CD8-positive, alpha-beta memory T cell (primary cell): ENCODE measurements at regions not wholly inside any gene's neighbourhood (a gene's known extent, or its start where the extent isn't known, plus 50 kb on each side); places are given as distances from the start of the nearest gene placed in this dataset.

Source experiments
- CTCF ChIA-PET: fragments of 350-600 bp; sonication (Branson Sonifier 250); formaldehyde crosslinking; loops from one replicate; lab custom pipeline; 2021; ENCODE audit warnings: antibody characterized with exemption; lab: Charles Lee
- POLR2A ChIA-PET: fragments of 350-600 bp; sonication (Branson Sonifier 250); formaldehyde crosslinking; loops from one replicate; lab custom pipeline; 2021; ENCODE audit warnings: antibody characterized with exemption; lab: Charles Lee
- DNase-seq, 5 donors: peaks; one replicate each; pipeline versions ENCODE4 v3.0.0 to v3.0.0-alpha.2; 2020 to 2022; ENCODE audit warnings: mixed read lengths in 1 of 5
- H3K27ac ChIP-seq: one replicate; pipeline ENCODE4 v1.7.0; 2013; ENCODE audit warnings: low read depth, mild to moderate bottlenecking, low read length, moderate library complexity
- H3K27me3 ChIP-seq: 2 replicates; pipeline ENCODE4 v1.7.0; 2013; ENCODE audit warnings: low read length, mild to moderate bottlenecking; ENCODE audit not compliant: insufficient read depth, poor library complexity, severe bottlenecking
- H3K36me3 ChIP-seq: 2 replicates; pipeline ENCODE4 v1.7.0; 2013; ENCODE audit warnings: mild to moderate bottlenecking, low read length, moderate library complexity; ENCODE audit not compliant: insufficient read depth
- H3K4me1 ChIP-seq: 2 replicates; pipeline ENCODE4 v1.7.0; 2013; ENCODE audit warnings: mild to moderate bottlenecking, low read length, moderate library complexity; ENCODE audit not compliant: insufficient read depth
- H3K4me3 ChIP-seq: 2 replicates; pipeline ENCODE4 v1.7.0; 2013; ENCODE audit warnings: mild to moderate bottlenecking, low read length
- H3K9me3 ChIP-seq: 2 replicates; pipeline ENCODE4 v1.7.0; 2013; ENCODE audit warnings: mild to moderate bottlenecking, low read length
- H3K27ac Mint-ChIP-seq, 8 donors: one replicate each; pipeline ENCODE4 v1.8.0; 2020 to 2021; ENCODE audit warnings: mixed read lengths in 8 of 8, mild to moderate bottlenecking in 6 of 8, inconsistent platforms in 3 of 8, moderate library complexity in 3 of 8
- H3K27me3 Mint-ChIP-seq, 2 donors: one replicate each; pipeline ENCODE4 v1.8.0; 2020 to 2021; ENCODE audit warnings: mixed read lengths in 2 of 2, mild to moderate bottlenecking in 1 of 2, moderate library complexity in 1 of 2
- H3K36me3 Mint-ChIP-seq, 3 donors: one replicate each; pipeline ENCODE4 v1.8.0; 2020 to 2021; ENCODE audit warnings: mixed read lengths in 3 of 3, inconsistent platforms in 1 of 3, mild to moderate bottlenecking in 1 of 3
- H3K4me1 Mint-ChIP-seq, 3 donors: one replicate each; pipeline ENCODE4 v1.8.0; 2020 to 2021; ENCODE audit warnings: mixed read lengths in 3 of 3, inconsistent platforms in 1 of 3, mild to moderate bottlenecking in 1 of 3
- H3K4me3 Mint-ChIP-seq, 7 donors: one replicate each; pipeline ENCODE4 v1.8.0; 2020 to 2021; ENCODE audit warnings: mixed read lengths in 7 of 7, mild to moderate bottlenecking in 6 of 7, moderate library complexity in 4 of 7, inconsistent platforms in 2 of 7
- H3K9me3 Mint-ChIP-seq, 5 donors: one replicate each; pipeline ENCODE4 v1.8.0; 2020 to 2022; ENCODE audit warnings: mixed read lengths in 5 of 5, mild to moderate bottlenecking in 3 of 5, moderate library complexity in 2 of 5, inconsistent platforms in 1 of 5

- Histone ChIP-seq H3K9me3 (no peaks in the 10 kb centered on the region), H3K4me3 (no peak overlapping the region), H3K27ac (no peak overlapping the region), H3K4me1 (no peaks in the 10 kb centered on the region), H3K27me3 (no peaks in the 10 kb centered on the region), H3K36me3 (no peaks in the 10 kb centered on the region)
- no peak for DNase-seq
- H3K36me3 Mint-ChIP-seq: no peaks in the 10 kb centered on the region
- CTCF ChIA-PET: no interaction called here
- H3K4me1 Mint-ChIP-seq: no peaks in the 10 kb centered on the region
- no peak overlapping the region for H3K4me3 Mint-ChIP-seq
- no peaks in the 10 kb centered on the region for H3K27me3 Mint-ChIP-seq
- POLR2A ChIA-PET: no interaction called here
- peaks cover 2 to 19% (median 4%) of the 10 kb centered on the region in 5 donors for H3K9me3 Mint-ChIP-seq
- no peak overlapping the region for H3K27ac Mint-ChIP-seq
Observed at GRCh38 chr6:74735304-74735703, 470.5 kb downstream of the COL12A1 start.

GRCh38 chr6:74734901-74735300 is 471.0 kb downstream of the COL12A1 start:
- ChIA-PET CTCF (no interaction called here), POLR2A (no interaction called here)
- H3K27me3 ChIP-seq: no peaks in the 10 kb centered on the region
- H3K4me1 ChIP-seq: no peaks in the 10 kb centered on the region
- H3K9me3 ChIP-seq: no peaks in the 10 kb centered on the region
- no peak for DNase-seq
- Mint-ChIP-seq H3K27ac (no peak overlapping the region), H3K27me3 (no peaks in the 10 kb centered on the region), H3K36me3 (no peaks in the 10 kb centered on the region), H3K9me3 (peaks cover 2 to 19% (median 5%) of the 10 kb centered on the region in 5 donors), H3K4me3 (no peak overlapping the region), H3K4me1 (no peaks in the 10 kb centered on the region)
- H3K27ac ChIP-seq: no peak overlapping the region
- no peak overlapping the region for H3K4me3 ChIP-seq
- no peaks in the 10 kb centered on the region for H3K36me3 ChIP-seq

GRCh38 chr6:74733830-74734620 is 471.8 kb downstream of the COL12A1 start:
- Mint-ChIP-seq H3K27ac (no peak overlapping the region), H3K9me3 (peaks cover 0 to 14% (median 5%) of the 10 kb centered on the region in 5 donors), H3K36me3 (no peaks in the 10 kb centered on the region), H3K4me1 (no peaks in the 10 kb centered on the region), H3K27me3 (no peaks in the 10 kb centered on the region), H3K4me3 (no peak overlapping the region)
- H3K27ac ChIP-seq: no peak overlapping the region
- no peaks in the 10 kb centered on the region for H3K4me1 ChIP-seq
- no peak for DNase-seq
- ChIA-PET CTCF (no interaction called here), POLR2A (no interaction called here)
- no peaks in the 10 kb centered on the region for H3K36me3 ChIP-seq
- H3K27me3 ChIP-seq: no peaks in the 10 kb centered on the region
- no peak overlapping the region for H3K4me3 ChIP-seq
- H3K9me3 ChIP-seq: no peaks in the 10 kb centered on the region

- Histone ChIP-seq H3K27ac (no peak overlapping the region), H3K9me3 (no peaks in the 10 kb centered on the region), H3K27me3 (no peaks in the 10 kb centered on the region), H3K4me1 (no peaks in the 10 kb centered on the region), H3K36me3 (no peaks in the 10 kb centered on the region), H3K4me3 (no peak overlapping the region)
- H3K27ac Mint-ChIP-seq: no peak overlapping the region
- no peaks in the 10 kb centered on the region for H3K27me3 Mint-ChIP-seq
- ChIA-PET POLR2A (no interaction called here), CTCF (no interaction called here)
- no peaks in the 10 kb centered on the region for H3K4me1 Mint-ChIP-seq
- H3K9me3 Mint-ChIP-seq: peaks cover 0 to 13% (median 5%) of the 10 kb centered on the region in 5 donors
- DNase-seq: no peak
- no peak overlapping the region for H3K4me3 Mint-ChIP-seq
- H3K36me3 Mint-ChIP-seq: no peaks in the 10 kb centered on the region
Observed at GRCh38 chr6:74731931-74732330, 473.9 kb downstream of the COL12A1 start.

GRCh38 chr6:74731204-74731603 is 474.6 kb downstream of the COL12A1 start:
- H3K9me3 Mint-ChIP-seq: peaks cover 2 to 10% (median 8%) of the 10 kb centered on the region in 5 donors
- H3K4me3 Mint-ChIP-seq: no peak overlapping the region
- Histone ChIP-seq H3K9me3 (no peaks in the 10 kb centered on the region), H3K4me3 (no peak overlapping the region), H3K36me3 (no peaks in the 10 kb centered on the region), H3K27ac (no peak overlapping the region), H3K27me3 (no peaks in the 10 kb centered on the region), H3K4me1 (no peaks in the 10 kb centered on the region)
- no peaks in the 10 kb centered on the region for H3K4me1 Mint-ChIP-seq
- DNase-seq: no peak
- ChIA-PET CTCF (no interaction called here), POLR2A (no interaction called here)
- no peaks in the 10 kb centered on the region for H3K36me3 Mint-ChIP-seq
- H3K27ac Mint-ChIP-seq: no peak overlapping the region
- no peaks in the 10 kb centered on the region for H3K27me3 Mint-ChIP-seq

GRCh38 chr6:74720923-74721322 is 484.9 kb downstream of the COL12A1 start:
- Mint-ChIP-seq H3K4me1 (no peaks in the 10 kb centered on the region), H3K36me3 (no peaks in the 10 kb centered on the region), H3K27me3 (no peaks in the 10 kb centered on the region), H3K4me3 (no peak overlapping the region), H3K27ac (no peak overlapping the region), H3K9me3 (peaks cover 0 to 26% (median 6%) of the 10 kb centered on the region in 5 donors)
- POLR2A ChIA-PET: no interaction called here
- Histone ChIP-seq H3K4me1 (no peaks in the 10 kb centered on the region), H3K27me3 (no peaks in the 10 kb centered on the region), H3K9me3 (no peaks in the 10 kb centered on the region), H3K27ac (no peak overlapping the region), H3K36me3 (no peaks in the 10 kb centered on the region), H3K4me3 (no peak overlapping the region)
- DNase-seq: no peak
- CTCF ChIA-PET: no interaction called here

- Histone ChIP-seq H3K9me3 (no peaks in the 10 kb centered on the region), H3K27me3 (no peaks in the 10 kb centered on the region), H3K27ac (no peak overlapping the region), H3K4me3 (no peak overlapping the region), H3K4me1 (no peaks in the 10 kb centered on the region), H3K36me3 (no peaks in the 10 kb centered on the region)
- Mint-ChIP-seq H3K27me3 (no peaks in the 10 kb centered on the region), H3K4me3 (no peak overlapping the region), H3K4me1 (no peaks in the 10 kb centered on the region), H3K27ac (no peak overlapping the region), H3K36me3 (no peaks in the 10 kb centered on the region), H3K9me3 (peaks cover 2 to 27% (median 4%) of the 10 kb centered on the region in 5 donors)
- DNase-seq: no peak
- CTCF ChIA-PET: no interaction called here
- POLR2A ChIA-PET: no interaction called here
Observed at GRCh38 chr6:74717591-74717990, 488.3 kb downstream of the COL12A1 start.

GRCh38 chr6:74715355-74716085 is 490.3 kb downstream of the COL12A1 start:
- Histone ChIP-seq H3K27ac (no peak overlapping the region), H3K27me3 (no peaks in the 10 kb centered on the region), H3K4me3 (no peak overlapping the region), H3K9me3 (no peaks in the 10 kb centered on the region), H3K36me3 (no peaks in the 10 kb centered on the region), H3K4me1 (no peaks in the 10 kb centered on the region)
- H3K4me3 Mint-ChIP-seq: no peak overlapping the region
- ChIA-PET CTCF (no interaction called here), POLR2A (no interaction called here)
- H3K27me3 Mint-ChIP-seq: no peaks in the 10 kb centered on the region
- no peaks in the 10 kb centered on the region for H3K4me1 Mint-ChIP-seq
- DNase-seq: no peak
- H3K9me3 Mint-ChIP-seq: peaks cover 2 to 23% (median 4%) of the 10 kb centered on the region in 5 donors
- no peaks in the 10 kb centered on the region for H3K36me3 Mint-ChIP-seq
- no peak overlapping the region for H3K27ac Mint-ChIP-seq
